22Rv1 (cell line): ENCODE measurements at regions not wholly inside any gene's neighbourhood (a gene's known extent, or its start where the extent isn't known, plus 50 kb on each side); places are given as distances from the start of the nearest gene placed in this dataset.

Experiments used
- H3K27ac ChIP-seq: fragments of 450-650 bp; 2 replicates; pipeline ENCODE4 v1.5.1; 2017
- ZFX ChIP-seq: fragments of 450-650 bp; IDR thresholded peaks from 2 replicates; pipeline ENCODE4 v1.6.1; 2017; ENCODE audit warnings: antibody characterized with exemption, borderline replicate concordance
- TF ChIP-seq, protein P1 (sequence below): fragments of 450-650 bp; IDR thresholded peaks from 2 replicates; pipeline ENCODE4 v1.5.1; 2017; ENCODE audit warnings: mild to moderate bottlenecking

DNA sequence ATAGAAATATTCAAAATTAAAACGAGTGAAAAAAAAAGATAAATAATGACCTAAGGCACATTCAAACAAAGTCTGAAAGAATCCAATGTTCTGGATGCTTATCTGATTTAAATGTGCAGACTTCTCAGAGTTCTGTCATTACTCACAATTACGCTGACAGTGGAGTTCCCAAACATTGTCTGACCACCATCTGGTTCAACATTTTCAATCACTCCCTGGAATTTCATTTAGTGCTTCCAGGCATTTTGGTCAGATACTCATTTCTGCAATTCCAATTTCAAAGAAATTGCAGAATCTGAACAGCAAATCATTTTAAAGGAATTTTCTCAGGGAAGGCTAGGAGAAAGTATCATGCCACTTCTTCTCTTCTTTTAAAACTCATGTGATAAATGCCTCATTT, 398.2 kb upstream of the PDE3A start:
- TF ChIP-seq ZFX, result no peak
- TF ChIP-seq, protein P1, sequence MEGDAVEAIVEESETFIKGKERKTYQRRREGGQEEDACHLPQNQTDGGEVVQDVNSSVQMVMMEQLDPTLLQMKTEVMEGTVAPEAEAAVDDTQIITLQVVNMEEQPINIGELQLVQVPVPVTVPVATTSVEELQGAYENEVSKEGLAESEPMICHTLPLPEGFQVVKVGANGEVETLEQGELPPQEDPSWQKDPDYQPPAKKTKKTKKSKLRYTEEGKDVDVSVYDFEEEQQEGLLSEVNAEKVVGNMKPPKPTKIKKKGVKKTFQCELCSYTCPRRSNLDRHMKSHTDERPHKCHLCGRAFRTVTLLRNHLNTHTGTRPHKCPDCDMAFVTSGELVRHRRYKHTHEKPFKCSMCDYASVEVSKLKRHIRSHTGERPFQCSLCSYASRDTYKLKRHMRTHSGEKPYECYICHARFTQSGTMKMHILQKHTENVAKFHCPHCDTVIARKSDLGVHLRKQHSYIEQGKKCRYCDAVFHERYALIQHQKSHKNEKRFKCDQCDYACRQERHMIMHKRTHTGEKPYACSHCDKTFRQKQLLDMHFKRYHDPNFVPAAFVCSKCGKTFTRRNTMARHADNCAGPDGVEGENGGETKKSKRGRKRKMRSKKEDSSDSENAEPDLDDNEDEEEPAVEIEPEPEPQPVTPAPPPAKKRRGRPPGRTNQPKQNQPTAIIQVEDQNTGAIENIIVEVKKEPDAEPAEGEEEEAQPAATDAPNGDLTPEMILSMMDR, result no peak
- no peak overlapping the region for H3K27ac ChIP-seq

DNA sequence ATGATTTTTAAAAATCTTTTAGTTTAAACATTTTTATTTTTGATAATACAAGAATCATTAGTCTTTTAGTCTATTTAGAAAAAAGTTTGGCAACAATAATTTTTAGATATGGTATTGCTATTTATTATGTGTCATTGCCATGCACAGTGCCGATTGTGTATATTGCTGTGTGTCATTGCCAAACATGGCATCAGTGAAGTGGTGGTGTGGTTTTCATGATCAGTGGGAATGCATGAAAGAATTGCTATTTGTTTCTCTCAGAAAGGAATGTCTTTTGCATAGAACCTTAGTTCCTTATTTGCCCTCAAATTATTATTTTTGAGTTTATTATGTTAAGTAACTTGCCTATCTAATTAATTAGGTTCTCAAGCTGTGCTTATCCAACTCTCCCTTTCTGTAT, 397.5 kb upstream of the PDE3A start:
- H3K27ac ChIP-seq, result no peak overlapping the region
- TF ChIP-seq, protein P1, result no peak
- TF ChIP-seq ZFX, result no peak

DNA sequence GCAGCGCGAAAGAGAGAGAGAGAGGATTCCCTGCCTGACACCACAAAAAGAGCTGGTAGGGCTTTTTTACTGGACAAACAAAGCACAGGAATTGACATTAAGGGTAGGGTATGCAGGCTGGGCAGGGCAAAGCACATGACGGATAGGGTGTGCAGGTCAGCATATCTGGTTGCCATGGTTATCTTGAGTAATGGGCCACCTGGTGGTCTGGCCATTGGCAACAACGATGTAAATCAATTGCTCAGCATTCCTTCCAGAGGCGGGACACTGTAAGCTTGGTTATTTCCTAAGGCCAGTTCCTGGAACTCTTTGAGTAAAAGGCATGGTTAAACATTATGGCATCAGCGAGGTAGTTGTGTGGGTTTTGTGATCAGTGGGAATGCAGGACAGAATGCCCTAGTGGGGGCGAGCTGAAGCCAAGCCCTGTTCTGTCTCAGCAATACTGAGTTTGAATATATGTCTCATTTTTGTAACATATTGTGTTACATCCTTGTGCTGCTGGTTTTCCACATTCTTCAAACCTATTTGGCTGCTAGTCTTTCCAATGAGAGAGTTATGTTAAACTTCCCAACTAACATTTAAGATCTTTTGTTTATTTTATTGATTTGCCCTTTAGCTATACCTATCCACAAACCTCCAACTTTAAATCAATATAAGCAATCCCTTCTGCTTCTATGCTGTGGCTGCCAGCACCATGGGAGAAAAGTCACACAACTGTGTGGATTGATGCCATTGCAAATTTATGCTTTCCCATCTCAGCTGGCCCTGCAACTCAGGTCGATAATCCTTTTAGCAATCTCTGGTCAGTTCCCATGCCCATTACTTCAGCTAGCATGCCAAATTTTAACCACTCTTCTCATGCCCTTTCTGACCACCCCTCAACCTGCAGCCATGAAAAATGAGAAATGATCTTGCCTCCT, 396.7 kb upstream of the PDE3A start:
- TF ChIP-seq ZFX, result no peak
- TF ChIP-seq, protein P1, result no peak
- H3K27ac ChIP-seq, result no peak overlapping the region

DNA sequence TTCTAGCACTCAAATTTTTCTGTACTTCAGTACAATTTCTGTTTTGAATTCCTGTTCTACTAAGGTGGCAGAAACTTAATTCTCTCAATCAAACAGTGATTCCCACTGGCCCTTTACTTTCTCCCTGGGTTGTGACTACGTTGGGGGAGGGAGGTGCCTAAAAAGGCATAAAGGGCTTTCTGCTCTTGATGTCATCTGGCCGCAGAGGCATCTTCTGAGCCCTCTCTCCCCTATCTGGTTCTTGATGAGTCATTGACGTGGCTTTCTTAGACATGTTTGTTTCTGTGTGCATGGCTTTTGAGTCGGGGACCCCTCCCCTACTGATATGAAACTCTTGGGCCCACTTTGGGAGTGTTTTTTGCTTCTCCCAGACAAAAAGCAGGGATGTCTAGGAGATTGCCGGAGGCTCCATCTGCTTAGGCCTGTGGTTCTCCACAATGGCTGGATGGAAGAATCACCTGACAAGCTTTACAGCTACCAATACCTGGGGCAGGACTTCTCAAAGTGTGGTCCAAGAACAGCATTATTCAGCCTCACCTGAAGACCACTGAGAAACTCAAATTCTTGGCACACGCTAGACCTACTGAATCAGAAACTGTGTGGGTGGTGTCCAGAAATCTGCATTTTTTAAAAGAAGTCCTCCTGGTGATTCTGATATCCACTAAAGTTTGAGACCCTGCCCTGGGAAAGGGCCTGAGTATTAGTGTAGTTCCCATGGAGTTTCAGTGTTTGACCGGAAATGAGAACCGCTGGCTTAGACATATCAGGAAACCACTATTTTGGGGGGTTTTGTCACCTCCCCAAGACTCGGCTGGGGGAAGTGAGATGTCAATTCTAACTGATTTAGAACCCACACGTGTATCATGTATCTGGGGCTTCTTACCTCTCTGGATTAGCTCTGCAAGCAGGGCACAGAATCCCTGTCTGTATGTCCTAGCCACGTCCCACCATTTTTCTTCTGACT, 395.7 kb upstream of the PDE3A start:
- TF ChIP-seq ZFX, result no peak
- TF ChIP-seq, protein P1, result no peak
- H3K27ac ChIP-seq, result no peak overlapping the region

DNA sequence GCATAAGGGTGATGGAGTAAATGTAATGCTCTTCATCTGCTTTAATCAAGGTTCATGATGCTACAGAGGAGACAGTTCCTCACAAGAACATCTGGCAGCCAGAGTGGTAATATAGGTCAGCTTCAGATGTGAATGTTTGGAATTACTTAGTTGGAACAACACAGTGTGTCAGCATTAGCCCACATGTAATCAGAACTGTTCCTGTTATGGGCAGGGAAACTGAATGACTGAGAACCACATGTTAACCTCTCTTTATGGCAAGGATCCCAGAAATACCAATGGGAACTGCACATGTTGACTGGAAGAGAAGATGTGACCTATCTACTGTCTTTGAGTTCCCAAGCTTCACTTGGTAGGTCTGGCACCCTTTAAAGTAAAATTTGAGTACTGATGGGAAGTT, 390.1 kb upstream of the PDE3A start:
- no peak for TF ChIP-seq ZFX
- TF ChIP-seq, protein P1, result no peak
- H3K27ac ChIP-seq, result no peak overlapping the region

DNA sequence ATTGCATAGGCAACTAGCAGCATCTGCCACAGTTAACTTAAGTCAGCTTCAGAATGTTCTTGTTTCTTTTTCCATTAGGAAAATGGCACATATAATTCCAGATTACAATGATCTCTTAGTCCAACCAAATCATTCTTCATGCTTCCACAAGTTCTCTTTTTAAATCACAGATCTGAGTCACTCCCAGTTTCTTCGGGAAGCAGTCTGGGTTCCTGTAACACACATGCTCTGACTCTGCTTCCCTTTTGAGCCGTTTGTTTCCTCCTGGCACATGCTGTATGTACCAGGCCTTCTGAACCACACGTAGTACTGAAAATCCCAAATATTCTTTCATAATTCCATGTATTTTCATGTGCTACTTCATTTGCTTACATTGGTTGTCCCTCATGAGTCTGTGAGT, 388.8 kb upstream of the PDE3A start:
- no peak for TF ChIP-seq ZFX
- TF ChIP-seq, protein P1, result no peak
- no peak overlapping the region for H3K27ac ChIP-seq
